Natural killer cell treated with Interleukin-12 subunit alpha and Interleukin-12 subunit beta and Interleukin-15 and Interleukin-18, amount 100 ng/mL, for 72 hours (primary cell): ENCODE measurements at regions not wholly inside any gene's neighbourhood (a gene's known extent, or its start where the extent isn't known, plus 50 kb on each side); places are given as distances from the start of the nearest gene placed in this dataset.

Experiments used
- ATAC-seq, 2 donors: fragments of 150-1000 bp; cut with Tn5 transposase in 1 of 2; sonication (Bioruptor Pico), chemical (Tn5 transposase) in 1 of 2; 2 replicates each; pipeline ENCODE4 v1.10.0; 2021
- DNase-seq: peaks from one replicate; pipeline ENCODE4 v3.0.0; 2022; ENCODE audit warnings: low spot score
- H3K27ac Mint-ChIP-seq, 2 donors: 1 replicate in 1 of 2; 2 replicates in 1 of 2; pipeline ENCODE4 v1.8.0; 2022; ENCODE audit warnings: mixed read lengths in 2 of 2, mild to moderate bottlenecking in 1 of 2, moderate library complexity in 1 of 2
- H3K27me3 Mint-ChIP-seq, 2 donors: 1 replicate in 1 of 2; 2 replicates in 1 of 2; pipeline ENCODE4 v1.8.0; 2022; ENCODE audit warnings: mixed read lengths in 2 of 2
- H3K36me3 Mint-ChIP-seq: one replicate; pipeline ENCODE4 v1.8.0; 2022; ENCODE audit warnings: mixed read lengths
- H3K4me1 Mint-ChIP-seq, 2 donors: 1 replicate in 1 of 2; 2 replicates in 1 of 2; pipeline ENCODE4 v1.8.0; 2022; ENCODE audit warnings: low read depth in 2 of 2, mixed read lengths in 2 of 2, mild to moderate bottlenecking in 1 of 2
- H3K4me3 Mint-ChIP-seq: one replicate; pipeline ENCODE4 v1.8.0; 2022; ENCODE audit warnings: mixed read lengths
- H3K9me3 Mint-ChIP-seq: 2 replicates; pipeline ENCODE4 v1.8.0; 2022; ENCODE audit warnings: mixed read lengths

DNA sequence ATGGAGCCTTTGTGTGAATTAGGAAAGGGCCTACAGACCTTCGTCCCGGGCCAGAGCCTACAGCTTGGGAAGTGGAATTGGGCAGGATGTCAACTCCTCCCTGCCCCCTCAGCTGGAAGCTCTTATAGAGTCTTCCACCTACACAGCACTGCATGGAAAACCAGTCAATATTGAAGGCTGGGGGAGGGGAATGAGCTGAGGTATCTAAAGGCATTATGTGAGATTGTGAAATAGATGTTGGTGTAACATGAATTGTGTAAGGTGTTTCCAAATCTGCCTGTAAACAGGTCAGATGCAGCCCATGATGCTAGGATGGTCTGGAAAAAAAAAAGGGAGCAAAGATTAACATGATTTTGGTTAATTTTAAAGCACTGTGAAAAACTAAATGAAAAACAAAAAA, 433.5 kb upstream of the POU3F3 start:
- Mint-ChIP-seq H3K4me1 (no peaks in the 10 kb centered on the region), H3K36me3 (no peaks in the 10 kb centered on the region), H3K27me3 (no peaks in the 10 kb centered on the region), H3K9me3 (no peaks in the 10 kb centered on the region), H3K27ac (no peak overlapping the region), H3K4me3 (no peak overlapping the region)
- ATAC-seq (peak in 1 of 2 donors; percentile 43), DNase-seq (no peak)

DNA sequence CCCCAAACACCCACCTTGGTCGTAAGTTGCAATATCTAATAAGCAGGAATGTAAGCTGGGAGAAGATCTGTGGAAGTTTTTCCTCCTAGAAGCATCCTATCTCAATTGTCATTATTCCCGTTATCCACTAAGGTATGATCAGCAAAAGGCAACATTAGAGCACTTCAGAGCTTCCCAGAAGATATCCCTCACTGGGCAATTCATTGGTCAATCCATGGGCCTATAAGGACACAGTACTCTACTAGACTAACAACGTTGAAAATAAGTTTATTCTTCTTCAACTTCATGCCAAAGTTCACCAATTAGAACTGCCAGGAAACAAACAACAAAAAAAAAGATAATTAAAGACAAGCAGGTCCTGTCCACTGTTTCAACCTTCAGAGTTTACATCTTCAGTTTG, 433.0 kb upstream of the POU3F3 start:
- Mint-ChIP-seq H3K27ac (no peak overlapping the region), H3K36me3 (no peaks in the 10 kb centered on the region), H3K4me3 (no peak overlapping the region), H3K4me1 (no peaks in the 10 kb centered on the region), H3K9me3 (no peaks in the 10 kb centered on the region), H3K27me3 (no peaks in the 10 kb centered on the region)
- ATAC-seq (no peak), DNase-seq (no peak)

GRCh38 chr2:104425850-104426595, 427.9 kb upstream of the POU3F3 start:
- no peak for ATAC-seq
- Mint-ChIP-seq H3K9me3 (no peaks in the 10 kb centered on the region), H3K27me3 (peaks cover 0 to 2% of the 10 kb centered on the region in 2 donors), H3K4me1 (no peaks in the 10 kb centered on the region), H3K27ac (no peak overlapping the region), H3K36me3 (no peaks in the 10 kb centered on the region), H3K4me3 (no peak overlapping the region)
- no peak for DNase-seq

- H3K4me1 Mint-ChIP-seq, result no peaks in the 10 kb centered on the region
- H3K27me3 Mint-ChIP-seq, result peaks cover 0 to 7% of the 10 kb centered on the region in 2 donors
- DNase-seq, result no peak
- no peak overlapping the region for H3K27ac Mint-ChIP-seq
- H3K4me3 Mint-ChIP-seq, result no peak overlapping the region
- H3K9me3 Mint-ChIP-seq, result no peaks in the 10 kb centered on the region
- H3K36me3 Mint-ChIP-seq, result no peaks in the 10 kb centered on the region
- ATAC-seq, result no peak
Observed at GRCh38 chr2:104428155-104428554, 425.8 kb upstream of the POU3F3 start.

DNA sequence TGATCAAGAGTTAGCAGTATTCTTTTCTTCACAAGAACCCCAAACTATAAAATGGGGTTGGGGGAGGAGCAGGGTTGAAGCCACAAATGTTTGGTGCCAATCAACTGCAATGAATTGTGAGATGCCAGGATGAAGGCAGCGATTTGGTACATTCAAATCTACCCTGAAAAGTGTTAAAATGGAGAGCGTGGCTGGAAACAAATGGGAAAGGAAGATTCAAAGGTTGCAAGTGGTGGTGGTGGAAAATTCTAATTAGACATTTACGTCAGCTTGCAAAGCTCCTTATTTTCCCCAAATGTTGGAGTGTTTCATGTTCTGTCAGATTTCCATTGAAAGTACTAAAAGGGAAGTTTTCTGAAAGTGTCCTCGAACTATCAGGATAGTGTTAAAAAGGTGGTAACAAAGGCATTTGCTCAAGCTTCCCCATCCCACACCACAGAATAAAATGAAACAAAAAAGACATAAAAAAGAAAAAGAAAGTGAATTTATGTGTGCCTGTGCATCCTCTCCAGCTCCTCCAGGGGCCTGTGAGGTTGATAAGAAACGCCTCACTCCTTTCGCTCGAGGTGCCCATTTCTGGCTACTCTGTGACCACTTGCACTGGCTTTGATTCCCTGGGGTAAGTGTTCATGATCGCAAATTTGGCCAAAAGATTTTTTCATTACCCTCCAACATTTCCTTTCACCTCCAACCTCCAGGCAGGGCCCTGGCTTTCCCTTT, 424.1 kb upstream of the POU3F3 start:
- H3K4me1 Mint-ChIP-seq, result peaks cover 3 to 6% of the 10 kb centered on the region in 2 donors
- peaks cover 7 to 11% of the 10 kb centered on the region in 2 donors for H3K27me3 Mint-ChIP-seq
- ATAC-seq (no peak), DNase-seq (no peak)
- H3K4me3 Mint-ChIP-seq, result no peak overlapping the region
- H3K27ac Mint-ChIP-seq, result no peak overlapping the region
- peaks cover 4% of the 10 kb centered on the region for H3K36me3 Mint-ChIP-seq
- no peaks in the 10 kb centered on the region for H3K9me3 Mint-ChIP-seq

- H3K9me3 Mint-ChIP-seq, result no peaks in the 10 kb centered on the region
- H3K4me1 Mint-ChIP-seq, result peaks cover 3 to 6% of the 10 kb centered on the region in 2 donors
- no peak overlapping the region for H3K27ac Mint-ChIP-seq
- peaks cover 9 to 11% of the 10 kb centered on the region in 2 donors for H3K27me3 Mint-ChIP-seq
- H3K4me3 Mint-ChIP-seq, result no peak overlapping the region
- ATAC-seq (no peak), DNase-seq (no peak)
- H3K36me3 Mint-ChIP-seq, result peaks cover 4% of the 10 kb centered on the region
Observed at GRCh38 chr2:104430359-104430740, 423.6 kb upstream of the POU3F3 start.

DNA sequence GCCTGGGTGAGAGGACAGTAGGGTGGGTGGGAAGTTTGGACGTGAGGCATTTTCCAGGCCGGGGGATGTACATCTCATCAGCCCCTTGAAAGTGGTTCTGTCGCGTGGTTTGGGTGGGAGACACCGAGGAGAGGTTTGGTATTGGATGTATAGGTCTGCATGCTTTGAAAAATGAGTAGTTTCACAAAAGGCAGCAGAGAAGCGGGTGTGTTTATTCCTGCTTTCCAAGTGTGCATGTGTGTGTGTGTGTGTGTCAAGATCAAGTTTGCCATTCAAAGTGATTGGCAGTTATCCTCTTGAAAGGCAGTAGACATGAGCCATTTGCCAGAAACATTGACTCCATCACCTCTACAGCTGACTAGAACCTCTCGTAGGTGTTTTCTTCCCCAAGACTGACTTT, 423.1 kb upstream of the POU3F3 start:
- H3K9me3 Mint-ChIP-seq, result no peaks in the 10 kb centered on the region
- H3K4me3 Mint-ChIP-seq, result no peak overlapping the region
- peaks cover 4% of the 10 kb centered on the region for H3K36me3 Mint-ChIP-seq
- H3K4me1 Mint-ChIP-seq, result peaks cover 3 to 6% of the 10 kb centered on the region in 2 donors
- no peak overlapping the region for H3K27ac Mint-ChIP-seq
- ATAC-seq, result no peak
- DNase-seq, result no peak
- peaks cover 9 to 11% of the 10 kb centered on the region in 2 donors for H3K27me3 Mint-ChIP-seq

- no peak for ATAC-seq
- H3K27me3 Mint-ChIP-seq, result peaks cover 9 to 11% of the 10 kb centered on the region in 2 donors
- no peaks in the 10 kb centered on the region for H3K9me3 Mint-ChIP-seq
- H3K4me3 Mint-ChIP-seq, result no peak overlapping the region
- no peak overlapping the region for H3K27ac Mint-ChIP-seq
- DNase-seq, result no peak
- H3K36me3 Mint-ChIP-seq, result peaks cover 4% of the 10 kb centered on the region
- H3K4me1 Mint-ChIP-seq, result peaks cover 3 to 6% of the 10 kb centered on the region in 2 donors
Observed at GRCh38 chr2:104431701-104432121, 422.2 kb upstream of the POU3F3 start.

GRCh38 chr2:104432401-104432800, 421.5 kb upstream of the POU3F3 start:
- H3K9me3 Mint-ChIP-seq, result no peaks in the 10 kb centered on the region
- peaks cover 9% of the 10 kb centered on the region in 2 donors for H3K27me3 Mint-ChIP-seq
- H3K4me1 Mint-ChIP-seq, result peaks cover 3 to 6% of the 10 kb centered on the region in 2 donors
- DNase-seq (no peak), ATAC-seq (no peak)
- H3K36me3 Mint-ChIP-seq, result peaks cover 4% of the 10 kb centered on the region
- no peak overlapping the region for H3K27ac Mint-ChIP-seq
- H3K4me3 Mint-ChIP-seq, result no peak overlapping the region

DNA sequence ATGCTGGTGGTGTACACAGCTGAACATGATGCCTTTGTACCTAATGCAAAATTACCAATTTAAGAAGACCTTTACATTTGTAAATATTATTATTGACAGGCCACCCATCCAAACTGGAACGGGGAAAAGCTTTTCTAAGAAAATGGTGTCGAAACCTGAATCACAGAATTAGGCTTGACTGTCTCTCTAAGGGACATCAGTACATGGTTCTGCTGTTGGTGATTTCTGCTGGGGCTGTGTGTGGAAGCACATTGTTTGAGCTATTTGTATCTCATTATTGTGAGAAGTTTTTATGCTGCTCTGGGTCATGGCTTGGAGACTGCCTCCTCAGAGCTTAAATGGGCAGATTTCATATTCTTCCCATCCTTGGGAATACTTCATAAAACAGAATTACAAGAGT, 420.9 kb upstream of the POU3F3 start:
- Mint-ChIP-seq H3K9me3 (no peaks in the 10 kb centered on the region), H3K36me3 (peaks cover 4% of the 10 kb centered on the region), H3K27me3 (peaks cover 9% of the 10 kb centered on the region in 2 donors), H3K27ac (no peak overlapping the region), H3K4me3 (no peak overlapping the region), H3K4me1 (peaks cover 3 to 6% of the 10 kb centered on the region in 2 donors)
- DNase-seq, result no peak
- no peak for ATAC-seq

DNA sequence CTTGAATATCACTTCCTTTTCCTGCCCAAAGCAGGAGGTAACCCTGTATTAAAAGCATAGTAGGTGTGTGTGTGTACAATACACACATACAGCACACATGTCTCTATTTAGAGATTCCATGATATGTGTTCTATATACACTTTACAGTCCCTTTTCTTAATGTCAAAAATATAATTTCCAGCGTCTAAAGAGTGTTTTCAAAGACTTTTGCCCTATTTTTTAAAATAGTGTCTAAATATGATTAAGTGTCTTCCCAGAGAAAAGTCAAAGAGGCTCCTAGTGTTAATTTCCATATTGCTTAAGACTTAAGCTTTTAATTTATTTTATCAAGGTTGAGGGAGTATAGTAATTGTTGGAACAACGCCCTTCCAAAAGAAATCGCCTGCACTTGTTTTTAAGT, 420.3 kb upstream of the POU3F3 start:
- ATAC-seq (no peak), DNase-seq (no peak)
- Mint-ChIP-seq H3K36me3 (peaks cover 4% of the 10 kb centered on the region), H3K4me1 (peaks cover 3 to 6% of the 10 kb centered on the region in 2 donors), H3K4me3 (no peak overlapping the region), H3K27me3 (peaks cover 9% of the 10 kb centered on the region in 2 donors), H3K27ac (no peak overlapping the region), H3K9me3 (no peaks in the 10 kb centered on the region)

GRCh38 chr2:104434318-104434792, 419.6 kb upstream of the POU3F3 start:
- ATAC-seq (peak in 1 of 2 donors; percentile 53), DNase-seq (no peak)
- H3K36me3 Mint-ChIP-seq, result peaks cover 4% of the 10 kb centered on the region
- H3K9me3 Mint-ChIP-seq, result no peaks in the 10 kb centered on the region
- H3K27ac Mint-ChIP-seq, result no peak overlapping the region
- H3K4me3 Mint-ChIP-seq, result peak overlapping the region; percentile 52
- H3K27me3 Mint-ChIP-seq, result peaks cover 9% of the 10 kb centered on the region in 2 donors
- H3K4me1 Mint-ChIP-seq, result peaks cover 3 to 6% of the 10 kb centered on the region in 2 donors

DNA sequence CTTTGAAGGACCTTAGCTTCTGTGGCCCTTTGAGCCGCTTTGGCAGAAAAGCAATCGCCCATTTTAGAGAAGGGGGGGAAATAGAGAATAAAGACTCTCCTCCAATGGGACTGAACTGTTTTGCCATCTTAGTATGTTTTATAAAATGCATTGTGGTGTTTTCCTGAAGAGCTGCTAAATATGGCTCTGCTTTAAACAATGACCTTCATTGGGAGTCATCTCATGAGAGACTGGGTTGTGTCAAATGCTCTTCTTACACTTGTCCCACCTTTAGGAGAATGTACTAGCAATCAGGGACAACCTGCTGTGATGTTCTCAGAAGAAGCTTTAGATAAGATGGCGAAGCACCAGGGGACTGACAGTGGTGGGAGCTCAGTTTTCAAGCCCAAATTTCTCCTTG, 418.9 kb upstream of the POU3F3 start:
- ATAC-seq (no peak), DNase-seq (no peak)
- Mint-ChIP-seq H3K9me3 (no peaks in the 10 kb centered on the region), H3K27ac (no peak overlapping the region), H3K4me3 (no peak overlapping the region), H3K27me3 (peaks cover 9% of the 10 kb centered on the region in 2 donors), H3K4me1 (peaks cover 3 to 6% of the 10 kb centered on the region in 2 donors), H3K36me3 (peaks cover 4% of the 10 kb centered on the region)

DNA sequence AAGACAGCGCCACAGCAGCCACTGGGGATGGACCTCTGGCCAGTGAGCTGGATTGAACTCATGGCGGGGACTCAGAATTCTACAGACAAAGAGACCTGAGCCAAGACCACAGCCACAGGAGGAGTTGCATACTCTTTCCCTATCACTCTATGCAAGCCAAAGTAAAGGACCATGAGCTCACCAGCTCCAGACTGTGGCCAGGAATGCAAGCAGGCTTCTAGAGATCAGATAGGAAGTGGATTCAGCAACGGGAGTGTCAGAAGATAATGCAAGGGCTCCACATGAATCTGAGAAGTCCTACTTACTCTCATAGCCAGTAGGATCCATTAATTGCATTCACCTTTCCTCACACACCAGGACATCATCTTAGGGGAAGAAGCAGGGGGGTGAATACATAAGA, 415.4 kb upstream of the POU3F3 start:
- Mint-ChIP-seq H3K4me3 (no peak overlapping the region), H3K27ac (no peak overlapping the region)

More for the DNA sequence above, 415.4 kb upstream of the POU3F3 start:
- no peak for ATAC-seq
- Mint-ChIP-seq H3K9me3 (no peaks in the 10 kb centered on the region), H3K4me1 (peaks cover 3 to 6% of the 10 kb centered on the region in 2 donors), H3K36me3 (peaks cover 4% of the 10 kb centered on the region), H3K27me3 (peaks cover 4 to 9% of the 10 kb centered on the region in 2 donors)
- no peak for DNase-seq
